K562 (cell line): ENCODE measurements at regions not wholly inside any gene's neighbourhood (a gene's known extent, or its start where the extent isn't known, plus 50 kb on each side); places are given as distances from the start of the nearest gene placed in this dataset.

Experiments used
- ATAC-seq: fragments of 200-7000 bp; cut with Tn5 transposase; 3 replicates; pipeline ENCODE4 v1.9.1; 2020; ENCODE audit warnings: moderate library complexity
- BruUV-seq: library from RNA; stranded (reverse); fragments of 400-500 nt; replicated peaks from 2 replicates; lab custom pipeline; 2021; lab: Mats Ljungman, UMichigan
- CTCF ChIA-PET: fragments of 300-600 bp; formaldehyde crosslinking; extraction: SDS; loops from one replicate; lab custom pipeline; 2021; ENCODE audit warnings: low intra/inter-chr PET ratio; lab: Yijun Ruan, JAX
- POLR2A ChIA-PET: fragments of 300-600, 350-650 bp; sonication (Branson Sonifier 250); formaldehyde crosslinking; extraction: SDS; loops from one replicate; lab custom pipeline; 2021; ENCODE audit warnings: antibody characterized with exemption, inconsistent platforms; lab: Yijun Ruan, JAX
- DNase-seq, 4 experiments: peaks; one replicate each; pipeline versions ENCODE4 v3.0.0 to v3.0.0-alpha.2; 2011 to 2018; ENCODE audit warnings: low spot score in 3 of 4, mixed read lengths in 3 of 4; ENCODE audit errors: extremely low read depth in 1 of 4
- FAIRE-seq: peaks from 2 replicates; lab custom pipeline; 2011; peaks lifted over from hg19 to GRCh38; lab: Jason Lieb, UNC
- H2AFZ ChIP-seq: 2 replicates; pipeline ENCODE4 v1.6.0; 2011; ENCODE audit warnings: low read depth, low read length, control low read depth, inconsistent platforms
- H3K27ac ChIP-seq: fragments of 200-600 bp; 3 replicates; pipeline ENCODE4 v1.8.0; 2011; ENCODE audit warnings: low read depth, mild to moderate bottlenecking, control low read depth, inconsistent platforms, low read length, moderate library complexity, mixed read lengths; ENCODE audit errors: extremely low read depth
- H3K27me3 ChIP-seq, 2 experiments: fragments of 300-600 bp in 1 of 2; 2 replicates in 1 of 2; 3 replicates in 1 of 2; pipeline versions ENCODE4 v1.6.0 to v1.8.0; 2011; ENCODE audit warnings: inconsistent platforms in 2 of 2, low read length in 2 of 2, mild to moderate bottlenecking in 1 of 2, mixed read lengths in 1 of 2, moderate library complexity in 1 of 2; ENCODE audit not compliant: control insufficient read depth in 2 of 2, insufficient read depth in 2 of 2
- H3K36me3 ChIP-seq: fragments of 300-600 bp; 3 replicates; pipeline ENCODE4 v1.8.0; 2011; ENCODE audit warnings: mild to moderate bottlenecking, low read length, inconsistent platforms; ENCODE audit not compliant: control insufficient read depth, insufficient read depth
- H3K4me1 ChIP-seq, 2 experiments: fragments of 200-600 bp in 1 of 2; replicated peaks in 1 of 2; 2 replicates in 1 of 2; 3 replicates in 1 of 2; pipeline versions ENCODE4 v1.5.1 to v1.8.0; 2011; ENCODE audit warnings: inconsistent platforms in 2 of 2, low read length in 2 of 2, mild to moderate bottlenecking in 1 of 2, mixed read lengths in 1 of 2, moderate library complexity in 1 of 2; ENCODE audit not compliant: control insufficient read depth in 2 of 2, insufficient read depth in 2 of 2
- H3K4me2 ChIP-seq: 2 replicates; pipeline ENCODE4 v1.6.1; 2011; ENCODE audit warnings: low read length, control low read depth, inconsistent platforms, mixed read lengths; ENCODE audit not compliant: insufficient read depth
- H3K4me3 ChIP-seq: fragments of 200-600 bp; sonication (generic), shearing (Covaris generic); 2 replicates; pipeline ENCODE4 v1.5.1; 2016; ENCODE audit warnings: control low read depth, inconsistent platforms
- H3K79me2 ChIP-seq: fragments of 200-600 bp; 3 replicates; pipeline ENCODE4 v1.8.0; 2011; ENCODE audit warnings: low read length, inconsistent platforms; ENCODE audit not compliant: control insufficient read depth, insufficient read depth
- H3K9ac ChIP-seq, 2 experiments: 2 replicates each; pipeline versions ENCODE4 v1.6.0 to v1.6.1; 2011; ENCODE audit warnings: low read depth in 2 of 2, low read length in 2 of 2, control low read depth in 1 of 2, inconsistent platforms in 1 of 2, mild to moderate bottlenecking in 1 of 2, mixed read lengths in 1 of 2; ENCODE audit not compliant: insufficient read depth in 1 of 2
- H3K9me1 ChIP-seq: one replicate; pipeline ENCODE4 v1.6.0; 2011; ENCODE audit warnings: inconsistent platforms, mild to moderate bottlenecking, low read length, moderate library complexity; ENCODE audit not compliant: control insufficient read depth, insufficient read depth
- H3K9me3 ChIP-seq: replicated peaks from 2 replicates; pipeline ENCODE4 v1.5.1; 2011; ENCODE audit warnings: low read depth, low read length, inconsistent platforms; ENCODE audit not compliant: control insufficient read depth, insufficient read depth
- H4K20me1 ChIP-seq: replicated peaks from 2 replicates; pipeline ENCODE4 v1.6.1; 2011; ENCODE audit warnings: low read length, inconsistent platforms, mixed read lengths; ENCODE audit not compliant: control insufficient read depth, insufficient read depth
- FOXP1 ChIP-seq: sonication (generic); formaldehyde crosslinking; IDR thresholded peaks from 2 replicates; pipeline ENCODE4 v1.8.0; 2022; ENCODE audit warnings: mild to moderate bottlenecking, missing genetic modification reagents
- MECOM ChIP-seq: fragments of 250-450 bp; sonication (Bioruptor Pico); IDR thresholded peaks from 2 replicates; pipeline ENCODE4 v1.8.0; 2022; ENCODE audit warnings: inconsistent platforms
- SREBF2 ChIP-seq: sonication (generic); formaldehyde crosslinking; IDR thresholded peaks from 2 replicates; pipeline ENCODE4 v1.4.0; 2020; ENCODE audit warnings: mild to moderate bottlenecking, missing genetic modification reagents
- THRA ChIP-seq: fragments of 450-650 bp; IDR thresholded peaks from 2 replicates; pipeline ENCODE4 v1.6.1; 2017; ENCODE audit warnings: mild to moderate bottlenecking, moderate library complexity
- ZBTB9 ChIP-seq: fragments of 450-650 bp; formaldehyde crosslinking; IDR thresholded peaks from 2 replicates; pipeline ENCODE4 v1.4.0; 2020; ENCODE audit warnings: mild to moderate bottlenecking, moderate library complexity
- WGBS: fragments of 100-300 bp; shearing (Covaris generic); methylation state at CpG from one replicate; pipeline ENCODE4 v1.1.6; 2016; ENCODE audit warnings: low coverage, mixed read lengths; ENCODE audit not compliant: insufficient coverage; ENCODE audit errors: missing lambda C conversion rate; 5-methylcytosine and 5-hydroxymethylcytosine counted together
- in situ Hi-C: fragments of 300-500 bp; cut with MboI; formaldehyde crosslinking; loops from 4 replicates; pipeline ENCODE4 v1.15.0; 2018; ENCODE audit warnings: inconsistent platforms, mixed read lengths
- intact Hi-C: fragments of 100-400 bp; cut with micrococcal nuclease; formaldehyde crosslinking; loops from 2 replicates; pipeline ENCODE4 v1.14.2; 2022
- TF ChIP-seq, protein P1 (sequence below): sonication (generic); formaldehyde crosslinking; IDR thresholded peaks from 2 replicates; pipeline ENCODE4 v1.8.0; 2022; ENCODE audit warnings: mild to moderate bottlenecking, low read depth, missing genetic modification reagents

- TF ChIP-seq THRA = no peak
- no peak for TF ChIP-seq ZBTB9 (CRISPR knock-in tag)
Measured at GRCh38 chr2:173654161-173654895, 299.7 kb downstream of the CDCA7 start (continued).

DNA sequence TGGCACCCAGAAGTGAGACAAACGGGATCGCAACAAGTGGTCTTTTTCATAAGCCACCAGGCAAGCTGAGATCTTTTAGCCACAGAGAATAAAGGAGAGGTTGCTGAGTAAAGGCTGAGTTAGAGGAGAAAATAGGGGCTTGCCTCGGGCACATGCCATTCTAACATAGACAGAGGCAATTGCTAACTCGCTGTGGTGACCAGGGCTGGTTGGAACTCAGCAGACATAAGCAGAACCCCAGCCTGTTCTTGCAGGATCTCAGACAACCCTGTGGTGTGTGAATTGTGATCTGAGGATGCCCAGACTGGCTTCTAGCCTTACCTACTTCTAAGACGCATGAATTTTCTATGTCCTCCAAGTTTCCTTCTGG is 300.2 kb downstream of the CDCA7 start:
- 2% methylated on average over 5 of the region's 5 CpGs for WGBS
- H3K79me2 ChIP-seq = no peaks in the 10 kb centered on the region
- CTCF ChIA-PET = no interaction called here
- H3K27ac ChIP-seq = no peak overlapping the region
- BruUV-seq = no TSS peak
- in situ Hi-C loops = no loop called here
- TF ChIP-seq MECOM (no peak), SREBF2 (CRISPR knock-in tag) (no peak), FOXP1 (CRISPR knock-in tag) (no peak)
- TF ChIP-seq, protein P1, sequence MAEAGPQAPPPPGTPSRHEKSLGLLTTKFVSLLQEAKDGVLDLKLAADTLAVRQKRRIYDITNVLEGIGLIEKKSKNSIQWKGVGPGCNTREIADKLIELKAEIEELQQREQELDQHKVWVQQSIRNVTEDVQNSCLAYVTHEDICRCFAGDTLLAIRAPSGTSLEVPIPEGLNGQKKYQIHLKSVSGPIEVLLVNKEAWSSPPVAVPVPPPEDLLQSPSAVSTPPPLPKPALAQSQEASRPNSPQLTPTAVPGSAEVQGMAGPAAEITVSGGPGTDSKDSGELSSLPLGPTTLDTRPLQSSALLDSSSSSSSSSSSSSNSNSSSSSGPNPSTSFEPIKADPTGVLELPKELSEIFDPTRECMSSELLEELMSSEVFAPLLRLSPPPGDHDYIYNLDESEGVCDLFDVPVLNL = no peak
- H3K36me3 ChIP-seq = no peaks in the 10 kb centered on the region
- no peak overlapping the region for H3K4me3 ChIP-seq
- H3K9ac ChIP-seq = no peak overlapping the region
- ATAC-seq = no peak
- FAIRE-seq = no peak
- POLR2A ChIA-PET = no interaction called here
- intact Hi-C loops = no loop called here
- no peak overlapping the region for H3K4me2 ChIP-seq
- H3K9me1 ChIP-seq = no peaks in the 10 kb centered on the region
- DNase-seq = no peak
- no peaks in the 10 kb centered on the region for H3K4me1 ChIP-seq
- peaks cover 14 to 15% of the 10 kb centered on the region in 2 experiments; a peak in 2 of 5 replicates for H3K27me3 ChIP-seq
- H4K20me1 ChIP-seq = no peaks in the 10 kb centered on the region
- no peaks in the 10 kb centered on the region for H3K9me3 ChIP-seq
- no peak overlapping the region for H2AFZ ChIP-seq
